ENCODE measurements at regions not wholly inside any gene's neighbourhood (a gene's known extent, or its start where the extent isn't known, plus 50 kb on each side); places are given as distances from the start of the nearest gene placed in this dataset.

- ATAC-seq, result no peak
- DNase-seq, result no peak
- intact Hi-C loops (cut with micrococcal nuclease), result no loop called here
Observed at GRCh38 chr1:184141361-184141880, 89.9 kb downstream of the TSEN15 start.

GRCh38 chr1:184143449-184143848 lies 91.9 kb downstream of the TSEN15 start:
- DNase-seq, result no peak
- intact Hi-C loops (cut with micrococcal nuclease), result no loop called here
- ATAC-seq, result peak; percentile 86

- ATAC-seq, result no peak
- intact Hi-C loops (cut with micrococcal nuclease), result no loop called here
- no peak for DNase-seq
Observed at GRCh38 chr1:184145083-184145482, 93.6 kb downstream of the TSEN15 start.

- intact Hi-C loops (cut with micrococcal nuclease), result no loop called here
- ATAC-seq (no peak), DNase-seq (no peak)
Observed at GRCh38 chr1:184146202-184146601, 94.7 kb downstream of the TSEN15 start.

GRCh38 chr1:184150776-184151531 lies 99.4 kb downstream of the TSEN15 start:
- ATAC-seq (peak; percentile 63), DNase-seq (no peak)
- intact Hi-C loops (cut with micrococcal nuclease), result no loop called here

- intact Hi-C loops (cut with micrococcal nuclease), result no loop called here
- DNase-seq, result peak; percentile 42
- ATAC-seq, result peak; percentile 74
Observed at GRCh38 chr1:184152434-184152898, 100.9 kb downstream of the TSEN15 start.

- DNase-seq, result no peak
- intact Hi-C loops (cut with micrococcal nuclease), result no loop called here
- no peak for ATAC-seq
Observed at GRCh38 chr1:184152974-184153373, 101.4 kb downstream of the TSEN15 start.

- intact Hi-C loops (cut with micrococcal nuclease), result no loop called here
- ATAC-seq, result no peak
- DNase-seq, result no peak
Observed at GRCh38 chr1:184153731-184154130, 102.2 kb downstream of the TSEN15 start.

GRCh38 chr1:184156521-184157393 lies 105.2 kb downstream of the TSEN15 start:
- DNase-seq, result no peak
- no peak for ATAC-seq
- intact Hi-C loops (cut with micrococcal nuclease), result no loop called here

GRCh38 chr1:184157394-184157742 lies 105.8 kb downstream of the TSEN15 start:
- intact Hi-C loops (cut with micrococcal nuclease), result no loop called here
- DNase-seq, result no peak
- no peak for ATAC-seq

- intact Hi-C loops (cut with micrococcal nuclease), result no loop called here
- no peak for DNase-seq
- ATAC-seq, result no peak
Observed at GRCh38 chr1:184158896-184159681, 107.6 kb downstream of the TSEN15 start.

- intact Hi-C loops (cut with micrococcal nuclease), result no loop called here
- DNase-seq (no peak), ATAC-seq (no peak)
Observed at GRCh38 chr1:184160236-184160635, 108.7 kb downstream of the TSEN15 start.

GRCh38 chr1:184161071-184161698 lies 109.7 kb downstream of the TSEN15 start:
- ATAC-seq, result peak; percentile 64
- intact Hi-C loops (cut with micrococcal nuclease), result no loop called here
- no peak for DNase-seq

GRCh38 chr1:184162281-184162680 lies 110.8 kb downstream of the TSEN15 start:
- ATAC-seq, result peak; percentile 47

GRCh38 chr1:184163674-184164465 lies 112.3 kb downstream of the TSEN15 start:
- ATAC-seq, result peak; percentile 57
- intact Hi-C loops (cut with micrococcal nuclease), result no loop called here
- no peak for DNase-seq

More at GRCh38 chr1:184162281-184162680, 110.8 kb downstream of the TSEN15 start:
- peak; percentile 39 for DNase-seq
- intact Hi-C loops (cut with micrococcal nuclease), result no loop called here

- intact Hi-C loops (cut with micrococcal nuclease), result no loop called here
- no peak for DNase-seq
- peak; percentile 67 for ATAC-seq
Observed at GRCh38 chr1:184164536-184164935, 113.0 kb downstream of the TSEN15 start.

GRCh38 chr1:184166485-184166884 lies 115.0 kb downstream of the TSEN15 start:
- DNase-seq, result no peak
- intact Hi-C loops (cut with micrococcal nuclease), result no loop called here
- ATAC-seq, result no peak

GRCh38 chr1:184167352-184167751 lies 115.8 kb downstream of the TSEN15 start:
- intact Hi-C loops (cut with micrococcal nuclease), result no loop called here
- peak; percentile 72 for ATAC-seq
- DNase-seq, result no peak
